ELR (cell line): ENCODE measurements at regions not wholly inside any gene's neighbourhood (a gene's known extent, or its start where the extent isn't known, plus 50 kb on each side); places are given as distances from the start of the nearest gene placed in this dataset.
"Not testable (repeated sequence)": the region's sequence is repeated elsewhere in the genome, so short reads cannot be mapped to it uniquely, and the experiment has no call there.

ENCODE experiments used
- DNase-seq: peaks from one replicate; pipeline ENCODE4 v3.0.0-alpha.2; 2015; ENCODE audit warnings: low read depth

DNA sequence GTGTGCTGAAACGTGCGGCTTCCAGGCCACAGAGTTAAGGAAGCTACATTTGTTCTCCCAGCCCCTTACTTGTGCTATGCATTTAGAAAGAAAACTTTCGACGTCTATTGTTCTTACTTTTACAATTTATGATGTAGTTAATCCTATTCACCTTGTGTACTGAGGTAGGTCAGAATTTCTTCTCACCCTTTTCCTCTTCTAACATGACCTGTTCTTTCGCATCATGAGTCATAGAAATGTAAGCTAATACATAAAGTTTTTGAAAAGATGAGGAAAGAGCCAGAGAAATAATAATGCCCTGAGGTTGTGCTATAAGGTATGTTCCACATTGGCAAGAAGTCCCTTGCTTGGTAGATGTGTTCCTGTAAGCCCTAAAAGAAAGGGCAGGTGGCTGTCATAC lies 298.3 kb downstream of the TRIML1 start:
- no peak for DNase-seq

DNA sequence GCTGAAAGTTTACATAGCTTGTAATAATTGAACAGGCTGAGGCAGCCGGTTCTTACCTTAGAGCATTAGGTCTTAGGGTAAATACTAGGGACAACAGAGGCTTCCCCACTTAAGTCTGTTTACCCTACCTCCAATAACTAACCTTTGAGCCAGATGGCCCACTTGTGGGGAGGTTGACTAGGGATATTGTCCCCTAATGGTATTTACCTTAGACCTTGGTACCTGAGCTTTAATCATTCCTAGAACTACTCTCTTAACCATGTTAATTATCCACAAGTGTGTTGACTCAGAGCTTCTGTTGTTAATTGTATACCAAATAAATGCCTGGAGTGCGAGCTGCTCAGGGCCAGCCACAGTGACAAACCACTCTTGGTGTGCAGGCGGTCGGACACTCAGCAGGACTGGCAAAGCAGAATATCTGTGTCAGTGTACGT lies 299.2 kb downstream of the TRIML1 start:
- DNase-seq: not testable (repeated sequence)

DNA sequence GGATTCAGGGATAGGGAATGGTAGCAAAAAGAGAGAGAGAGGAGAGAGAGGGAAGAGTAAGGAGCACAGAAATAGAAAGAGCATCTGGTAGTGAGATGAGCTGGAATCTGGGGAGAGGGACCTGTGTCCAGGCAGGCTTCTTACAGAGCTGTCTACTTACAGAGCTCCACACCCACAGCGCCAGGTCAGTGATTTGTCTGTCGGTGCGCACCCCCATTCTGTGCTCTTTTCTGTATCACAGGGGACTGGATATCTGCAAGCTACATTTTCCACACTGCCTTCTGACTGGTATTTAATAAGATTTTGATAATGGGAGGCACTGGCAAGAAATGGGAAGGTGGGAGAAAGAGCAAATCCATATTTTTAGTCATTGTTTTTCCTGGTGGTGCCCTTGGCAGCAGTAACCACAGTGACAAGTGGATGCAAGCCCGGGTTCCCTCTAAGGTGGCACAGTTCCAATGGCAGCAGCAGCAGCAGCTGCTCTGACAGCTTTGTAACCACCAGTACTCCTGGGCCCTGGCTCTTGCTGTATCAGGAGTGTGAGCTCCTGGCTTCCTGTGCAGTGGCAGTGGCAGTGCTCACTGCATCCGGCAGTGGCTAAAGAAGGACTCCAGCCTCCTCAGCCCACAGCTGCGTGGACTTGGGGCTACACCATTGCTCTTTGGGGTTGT lies 300.5 kb downstream of the TRIML1 start:
- no peak for DNase-seq

DNA sequence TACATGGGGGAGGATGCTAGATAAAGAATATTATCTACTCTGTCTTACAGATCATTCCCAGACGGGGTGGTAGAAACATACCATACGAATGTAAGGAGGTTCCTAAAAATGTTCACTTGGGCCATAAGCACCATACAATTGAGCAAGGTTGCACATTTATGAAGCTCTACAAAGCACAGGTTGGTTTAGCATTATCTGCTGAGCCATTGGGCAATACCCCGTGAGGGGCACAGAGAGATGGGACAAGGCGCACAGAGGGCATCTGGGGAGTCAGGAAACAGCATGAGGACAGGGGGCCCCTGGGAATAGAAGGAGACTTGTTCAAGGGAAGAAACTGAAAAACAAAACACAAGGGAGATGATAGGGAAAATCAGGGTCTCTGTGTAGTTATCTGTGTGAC lies 305.3 kb downstream of the TRIML1 start:
- DNase-seq: no peak

DNA sequence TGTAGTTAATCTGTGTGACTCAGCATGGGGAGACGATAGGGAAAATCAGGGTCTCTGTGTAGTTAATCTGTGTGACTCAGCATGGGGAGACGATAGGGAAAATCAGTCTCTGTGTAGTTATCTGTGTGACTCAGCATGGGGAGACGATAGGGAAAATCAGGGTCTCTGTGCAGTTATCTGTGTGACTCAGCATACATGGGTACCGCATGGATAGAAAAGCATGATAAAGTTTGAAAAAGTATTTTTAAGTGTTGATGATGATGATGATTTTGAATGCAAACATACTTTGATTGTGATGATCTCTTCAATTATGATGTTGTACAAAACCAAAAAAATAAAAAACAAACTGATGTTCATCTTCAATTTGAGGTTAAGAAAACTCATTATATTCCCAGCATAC lies 309.8 kb downstream of the TRIML1 start:
- DNase-seq: not testable (repeated sequence)

DNA sequence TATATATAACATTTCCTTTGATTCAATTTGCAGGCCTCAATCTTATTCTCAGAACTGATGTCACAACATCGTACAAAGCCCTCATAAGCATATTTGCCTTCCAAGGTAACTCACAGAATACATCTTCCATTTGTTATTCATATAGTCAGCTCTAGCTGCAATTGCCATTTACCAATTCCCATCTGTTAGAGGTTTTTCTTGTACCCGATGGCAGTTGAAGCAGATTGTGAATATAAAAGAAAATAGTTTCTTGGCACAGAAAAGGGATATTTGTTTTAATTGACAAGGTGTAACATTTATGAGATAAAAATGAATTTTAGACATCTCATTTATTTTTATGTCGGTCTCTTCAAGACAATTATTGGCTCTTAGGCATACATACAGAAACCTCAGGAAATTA lies 311.3 kb downstream of the TRIML1 start:
- DNase-seq: no peak

DNA sequence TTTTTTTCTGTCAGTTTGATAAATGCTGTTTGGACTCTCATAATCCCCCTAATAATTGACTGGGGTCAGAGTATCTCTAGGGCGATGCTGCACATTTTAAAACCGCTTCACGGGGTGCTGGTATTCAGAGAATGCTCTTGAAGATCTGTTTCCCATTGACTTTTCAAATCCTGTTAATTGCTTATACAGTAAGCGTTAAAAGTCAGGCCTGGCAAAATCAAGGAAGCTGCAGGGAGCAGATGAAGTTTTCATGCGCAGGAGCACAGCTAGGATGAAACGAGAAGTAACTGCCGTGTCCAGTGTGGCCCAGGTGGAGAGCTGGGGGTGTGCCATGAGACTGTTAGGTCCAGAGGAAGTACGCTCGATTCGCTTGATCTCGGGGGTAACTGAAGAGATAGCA lies 312.9 kb downstream of the TRIML1 start:
- no peak for DNase-seq

DNA sequence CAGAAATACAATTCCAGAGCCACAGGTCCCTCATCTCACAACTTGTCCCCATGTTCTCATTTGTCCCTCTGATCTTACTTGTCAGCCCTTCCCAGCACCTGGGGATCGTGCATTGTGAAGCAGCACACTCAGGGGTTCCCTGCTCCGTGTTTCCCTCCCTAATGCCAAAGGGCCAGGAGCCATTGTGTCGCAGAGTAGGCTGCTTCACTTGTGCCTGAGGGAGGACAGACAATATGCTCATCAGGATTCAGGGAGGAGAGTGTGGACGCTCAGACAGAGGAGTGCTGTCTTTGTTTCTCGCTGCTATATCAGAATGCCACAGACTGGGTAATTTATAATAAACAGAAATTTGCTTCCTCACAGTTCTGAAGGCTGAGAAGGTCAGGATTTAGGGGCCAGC lies 315.3 kb downstream of the TRIML1 start:
- DNase-seq: no peak

DNA sequence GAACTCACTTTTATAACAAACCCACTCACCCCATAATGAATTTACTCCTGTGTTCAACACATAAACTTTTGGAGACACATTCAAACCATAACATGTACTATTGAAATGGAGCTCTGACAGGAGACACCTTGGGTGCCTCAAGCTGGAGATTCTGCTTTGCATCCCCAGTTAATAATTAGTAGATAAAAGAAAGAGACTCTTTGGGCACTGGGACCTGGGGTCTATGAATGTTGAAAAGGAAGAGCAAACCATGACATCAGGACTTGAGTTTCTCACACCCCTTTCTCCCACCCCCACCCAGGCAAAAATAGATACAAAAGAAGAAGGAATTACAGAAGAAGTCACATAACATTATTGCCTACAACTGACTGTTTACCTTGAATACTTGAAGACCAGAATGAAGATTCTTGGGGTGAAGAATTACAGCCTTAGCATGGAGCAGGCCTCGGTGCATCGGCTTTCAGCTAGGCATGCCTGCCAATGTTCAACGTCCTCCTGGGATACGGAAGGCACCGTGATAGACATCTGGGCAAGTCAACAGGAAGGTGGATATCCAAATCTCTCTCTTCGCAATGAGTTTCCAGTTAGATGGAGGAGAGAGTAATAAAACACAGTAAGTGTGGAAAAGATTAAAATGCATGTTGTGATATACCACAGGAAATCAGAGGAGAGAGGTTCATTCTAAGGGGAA lies 316.0 kb downstream of the TRIML1 start:
- DNase-seq: no peak

DNA sequence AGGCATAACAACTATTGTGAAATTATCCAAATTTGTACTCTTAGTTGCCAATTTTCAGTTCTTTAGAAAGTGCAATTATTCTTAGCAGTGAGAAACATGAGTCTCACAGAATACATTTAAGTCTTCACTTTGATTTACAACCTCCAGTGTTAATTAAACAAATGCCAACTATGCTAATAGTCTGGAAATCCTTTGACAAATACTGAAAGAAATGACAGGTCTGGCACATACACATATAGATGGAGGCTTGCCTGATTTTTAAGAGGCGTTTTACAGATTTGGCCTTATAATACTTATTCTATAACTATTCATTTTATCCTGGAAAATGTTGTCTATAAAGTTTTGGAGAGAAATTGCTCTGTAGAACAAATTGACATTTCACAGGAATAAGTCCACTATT lies 320.1 kb downstream of the TRIML1 start:
- no peak for DNase-seq

DNA sequence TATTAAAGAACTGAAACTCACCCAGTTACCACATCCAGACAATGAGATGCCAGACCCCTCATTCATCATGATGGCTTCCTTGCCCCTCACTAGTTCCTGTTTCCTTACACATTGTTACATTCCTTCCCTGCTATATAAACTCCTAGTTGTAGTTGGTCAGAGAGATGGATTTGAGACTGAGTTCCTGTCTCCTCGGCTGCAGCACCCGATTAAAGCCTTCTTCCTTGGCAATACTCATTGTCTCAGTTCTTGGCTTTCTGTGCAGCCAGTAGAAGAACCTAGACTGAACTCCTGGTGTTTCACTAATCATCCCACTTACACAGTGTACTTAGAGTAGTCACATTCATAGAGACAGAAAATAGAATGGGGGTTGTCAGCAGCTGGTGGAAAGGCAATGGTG lies 324.7 kb downstream of the TRIML1 start:
- DNase-seq: no peak

DNA sequence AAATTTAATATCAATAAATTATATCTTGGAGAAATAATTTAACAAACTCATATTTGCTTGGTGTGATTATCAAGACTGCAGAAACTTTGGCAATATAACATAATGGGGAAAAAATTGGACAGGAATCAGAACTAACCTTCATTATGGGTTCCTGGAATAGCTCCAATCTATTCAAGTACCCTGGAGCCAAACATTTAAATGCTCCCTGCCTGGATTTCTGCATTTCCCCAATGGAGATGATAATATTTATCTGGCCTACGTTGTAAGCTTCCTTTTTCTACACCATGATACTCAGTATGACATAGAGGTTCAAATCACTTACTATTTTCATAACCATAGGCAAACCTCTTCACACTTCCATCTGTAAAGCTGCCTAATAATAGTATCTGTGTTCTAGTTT lies 326.8 kb downstream of the TRIML1 start:
- DNase-seq: no peak

DNA sequence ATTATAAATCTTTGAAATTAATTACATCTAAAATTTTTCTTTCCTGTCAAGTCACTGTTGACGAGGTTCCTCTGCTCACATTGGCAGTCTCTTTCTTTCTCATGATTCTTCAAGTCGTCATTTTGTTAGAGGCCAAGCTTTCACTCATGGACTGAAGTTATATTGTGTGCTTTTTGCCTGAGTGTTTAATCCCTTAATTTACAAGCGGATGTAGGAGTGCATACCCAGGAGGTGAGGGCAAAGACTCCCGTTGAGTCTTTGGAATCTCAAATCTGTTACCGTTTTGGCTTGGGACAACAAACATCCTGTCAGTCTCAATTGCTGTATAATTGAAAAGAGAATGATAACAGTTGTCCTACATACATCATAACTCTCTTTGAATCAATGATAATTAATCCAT lies 345.0 kb downstream of the TRIML1 start:
- no peak for DNase-seq

DNA sequence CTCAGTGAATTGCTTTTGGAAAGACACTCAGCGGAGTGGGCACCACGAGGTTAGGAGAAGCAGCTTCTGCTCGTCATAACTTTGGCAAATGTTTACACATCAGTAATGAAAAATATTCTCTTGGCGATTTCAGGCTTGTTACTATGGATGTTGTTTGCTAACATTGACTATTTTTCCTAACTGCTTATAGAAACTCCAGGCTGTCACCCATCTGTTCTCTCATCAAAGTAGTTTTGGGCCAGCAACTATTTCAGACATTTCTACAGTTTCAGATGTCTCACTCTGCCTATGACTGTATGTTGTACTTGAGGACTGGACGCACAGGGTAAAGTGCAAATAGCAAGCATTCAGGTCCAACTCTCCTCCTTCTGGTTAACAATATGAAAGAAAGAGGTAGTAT lies 346.7 kb downstream of the TRIML1 start:
- DNase-seq: no peak

DNA sequence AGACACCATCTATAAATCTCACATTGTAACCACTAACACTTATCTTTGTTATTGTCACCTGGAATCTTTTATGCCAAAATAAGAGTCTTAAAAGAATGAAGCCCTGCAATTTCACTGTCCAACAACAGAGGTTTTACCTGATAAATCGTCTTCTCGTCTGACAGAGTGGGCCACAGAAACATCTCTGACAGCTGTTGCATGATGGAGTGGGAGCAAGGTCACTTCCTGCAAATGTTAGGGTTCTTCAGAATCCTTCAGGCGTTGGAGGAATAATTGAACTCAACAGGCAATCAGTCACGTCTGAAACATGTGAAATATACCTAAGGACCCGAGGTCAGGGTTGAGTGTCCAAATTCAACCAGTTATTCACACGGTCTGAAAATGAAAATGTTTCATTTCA lies 353.6 kb downstream of the TRIML1 start:
- DNase-seq: no peak

DNA sequence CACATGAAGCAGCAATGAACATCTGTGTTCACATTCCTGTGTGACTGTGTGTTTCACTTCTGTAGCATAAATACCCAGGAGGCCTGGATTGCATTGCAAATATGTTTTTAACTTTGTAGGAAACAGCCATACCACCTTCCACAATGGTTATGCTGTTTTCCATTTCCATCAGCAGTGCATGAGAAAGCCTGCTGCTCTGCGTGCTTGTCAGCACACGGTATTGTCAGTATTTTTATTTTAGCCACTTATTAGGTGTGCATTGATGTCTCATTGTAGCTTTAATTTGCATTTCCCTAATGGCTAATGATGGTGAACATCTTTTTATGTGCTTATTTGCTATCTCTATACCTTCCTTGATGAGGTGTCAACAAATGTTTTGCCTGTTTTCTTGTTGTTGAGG lies 355.9 kb downstream of the TRIML1 start:
- DNase-seq: no peak

DNA sequence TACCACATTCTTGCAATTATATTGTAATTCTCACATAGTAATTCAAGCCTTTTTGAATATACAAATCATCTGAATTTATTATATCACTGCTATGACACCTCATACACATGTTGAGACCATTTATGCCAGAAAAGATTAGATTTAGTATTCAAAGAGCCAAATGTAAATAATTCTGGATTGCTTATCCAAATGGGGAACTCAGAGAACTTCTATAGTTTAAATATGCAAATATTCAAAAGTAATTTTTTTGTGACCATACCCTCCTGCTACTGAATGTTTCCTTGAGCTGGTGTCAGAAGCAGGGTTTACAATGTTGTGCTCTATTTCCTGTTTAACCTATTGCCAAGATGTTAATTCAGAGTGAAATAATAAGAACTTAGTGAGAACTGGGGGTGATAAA lies 372.2 kb downstream of the TRIML1 start:
- no peak for DNase-seq

DNA sequence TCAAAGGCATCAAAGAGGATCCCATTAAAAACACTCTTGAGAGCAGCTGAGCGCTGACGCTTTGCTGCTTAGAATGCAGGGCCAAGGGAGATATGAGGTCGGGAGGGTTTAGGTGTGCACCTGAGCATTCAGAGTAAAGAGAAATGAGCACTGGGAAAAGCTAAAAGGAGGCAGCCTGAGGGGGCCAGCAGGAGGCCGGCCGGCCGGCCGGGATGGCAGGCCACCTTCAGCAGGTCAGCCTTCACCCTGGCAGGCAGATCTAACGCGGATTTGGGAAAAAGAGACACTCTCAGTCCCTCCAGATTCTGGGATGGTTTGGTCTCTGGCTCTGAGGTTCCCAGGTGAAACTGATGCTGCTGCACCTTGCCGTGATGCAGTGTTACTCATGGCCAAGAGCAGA lies 393.5 kb downstream of the TRIML1 start:
- DNase-seq: no peak

DNA sequence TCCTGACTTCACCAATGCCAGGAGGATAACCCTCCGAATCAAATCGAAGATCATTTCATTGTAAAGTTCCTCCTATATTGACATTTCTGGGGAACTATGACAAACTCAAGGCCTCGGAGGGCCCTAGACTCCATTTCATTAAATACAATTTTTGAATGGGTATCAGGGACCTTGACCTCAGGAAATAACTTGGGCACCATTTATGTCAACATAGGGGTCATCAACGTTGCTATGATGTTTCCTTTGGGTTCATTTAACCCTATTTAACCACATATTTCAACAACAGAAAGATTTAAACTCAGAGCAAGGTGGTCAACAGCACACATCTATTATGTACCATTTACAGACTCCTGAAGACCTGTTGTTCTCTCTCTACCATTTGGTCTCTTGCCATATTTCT lies 395.1 kb downstream of the TRIML1 start:
- no peak for DNase-seq

DNA sequence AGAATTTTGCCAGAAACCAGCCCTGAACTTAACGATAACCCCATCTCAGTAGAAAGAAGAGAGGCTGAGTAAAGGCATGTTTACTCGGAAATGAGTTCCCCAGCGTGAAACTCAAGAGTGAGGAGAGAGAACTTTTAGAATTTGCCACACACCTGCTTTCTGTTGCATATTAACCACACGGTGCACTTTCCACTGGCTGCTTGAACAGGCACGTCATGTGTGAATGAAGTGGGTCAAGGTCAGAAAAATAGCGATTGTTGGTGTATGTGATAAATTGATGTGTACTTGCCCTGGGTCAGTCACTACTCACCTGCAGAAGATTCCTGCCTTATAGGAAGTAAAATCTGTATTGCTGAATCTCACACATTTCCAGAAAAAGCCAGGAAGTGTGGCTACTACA lies 395.7 kb downstream of the TRIML1 start:
- DNase-seq: no peak

DNA sequence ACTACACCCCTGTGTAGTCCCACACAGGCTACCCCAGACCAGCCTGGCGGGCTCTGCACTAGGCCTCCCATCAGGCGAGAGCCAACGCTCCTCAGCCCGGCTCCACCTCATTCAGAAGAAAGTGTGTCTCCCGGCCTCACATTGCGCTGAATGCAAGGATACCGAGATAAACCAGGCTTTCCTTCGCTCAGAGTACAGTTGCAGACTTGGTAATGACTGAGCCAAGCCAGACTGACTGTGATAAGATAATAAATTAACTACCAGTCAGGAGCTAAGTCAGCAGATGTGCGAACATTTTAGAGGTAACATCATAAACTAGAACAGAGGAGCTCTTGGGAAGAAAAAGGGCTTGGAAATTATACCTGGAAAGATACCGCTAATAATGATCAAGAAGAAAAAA lies 397.6 kb downstream of the TRIML1 start:
- no peak for DNase-seq

DNA sequence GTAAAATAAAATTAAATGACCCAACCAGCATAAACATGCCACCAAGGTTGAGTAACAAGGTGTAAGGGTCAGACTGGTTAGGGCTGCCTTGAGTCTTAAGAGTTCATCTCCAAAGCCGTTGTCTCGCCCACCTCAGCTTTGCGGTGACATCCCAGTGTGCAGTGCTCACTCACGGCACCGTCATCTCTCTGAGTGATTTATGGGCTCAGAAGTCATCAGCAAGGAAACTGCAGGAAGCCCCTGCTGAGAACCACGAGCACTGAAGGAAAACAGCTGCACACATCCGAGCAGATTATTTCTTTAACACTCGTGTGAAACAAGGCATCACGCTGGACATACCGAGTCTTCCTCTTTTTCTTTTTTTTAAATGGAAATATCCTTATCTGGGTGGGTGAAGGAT lies 411.1 kb downstream of the TRIML1 start:
- DNase-seq: no peak

DNA sequence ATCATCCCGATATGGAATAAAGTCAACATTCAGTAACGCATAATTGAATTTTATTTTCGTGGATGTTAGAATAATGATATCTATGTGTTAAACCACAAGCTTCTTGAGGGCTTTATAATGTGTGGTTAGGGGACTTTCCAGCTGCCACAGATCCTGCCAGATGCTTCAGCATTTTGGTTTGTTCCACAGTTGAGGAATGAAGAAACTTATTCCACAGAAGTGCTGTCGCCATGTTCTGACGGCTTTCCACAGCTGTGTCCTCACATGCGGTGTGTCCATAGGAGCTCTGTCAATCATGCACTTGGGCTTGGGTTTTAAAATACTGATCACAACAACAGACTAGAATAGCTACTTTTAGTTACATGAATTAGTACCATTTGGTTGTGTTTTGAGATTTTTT lies 411.9 kb downstream of the TRIML1 start:
- DNase-seq: no peak

DNA sequence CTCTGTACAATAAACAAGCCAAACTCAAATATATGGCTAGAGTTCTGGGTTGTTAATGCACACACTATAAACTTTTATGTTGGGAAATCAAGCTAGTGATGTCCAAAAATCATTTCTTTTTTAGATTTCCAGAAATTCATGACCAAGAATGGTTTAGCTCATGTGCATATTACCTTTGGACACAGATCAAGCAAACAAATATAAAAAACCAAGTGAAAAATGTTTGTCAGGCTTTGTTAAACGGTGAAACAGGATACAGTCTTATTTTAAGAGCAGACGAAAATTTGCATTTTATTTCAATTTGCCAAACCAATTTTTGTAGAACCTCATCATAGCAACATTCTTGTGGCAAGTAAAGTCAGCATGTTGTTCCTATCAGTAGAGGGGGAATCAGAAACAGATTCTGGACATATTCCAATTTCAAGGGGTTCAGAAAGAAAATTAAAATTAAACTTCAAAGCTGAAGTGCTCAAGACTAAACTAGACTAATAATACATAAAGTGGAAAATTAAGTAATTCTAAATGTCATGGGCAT lies 413.6 kb downstream of the TRIML1 start:
- no peak for DNase-seq
